GM13977 (cell line): ENCODE measurements at regions not wholly inside any gene's neighbourhood (a gene's known extent, or its start where the extent isn't known, plus 50 kb on each side); places are given as distances from the start of the nearest gene placed in this dataset.
"Not testable (repeated sequence)": the region's sequence is repeated elsewhere in the genome, so short reads cannot be mapped to it uniquely, and the experiment has no call there.

Experiments
- DNase-seq: peaks from one replicate; pipeline ENCODE4 v3.0.0; 2012; ENCODE audit warnings: low spot score
- CTCF ChIP-seq: IDR thresholded peaks from 2 replicates; pipeline ENCODE4 v1.5.1; 2012; ENCODE audit warnings: mild to moderate bottlenecking, control low read depth; ENCODE audit not compliant: insufficient read depth; ENCODE audit errors: extremely low read depth, missing control alignments
- in situ Hi-C: fragments of 300-500 bp; cut with MboI; formaldehyde crosslinking; loops from one replicate; pipeline ENCODE4 v1.12.0; 2022; ENCODE audit warnings: low sequenced_read_pairs, low pct_unique_long_range_greater_than_20kb, mixed read lengths, inconsistent platforms; ENCODE audit not compliant: unreplicated experiment

- no peak for DNase-seq
Observed at GRCh38 chr5:17995997-17996396, 361.7 kb downstream of the TAF11L14 start.

GRCh38 chr5:17999858-18000257 is 365.6 kb downstream of the TAF11L14 start:
- in situ Hi-C loops = no loop called here
- no peak for TF ChIP-seq CTCF
- no peak for DNase-seq

More at GRCh38 chr5:17995997-17996396, 361.7 kb downstream of the TAF11L14 start:
- in situ Hi-C loops = no loop called here
- TF ChIP-seq CTCF = no peak

- in situ Hi-C loops = no loop called here
- no peak for DNase-seq
- TF ChIP-seq CTCF = no peak
Observed at GRCh38 chr5:18000744-18001143, 366.5 kb downstream of the TAF11L14 start.

GRCh38 chr5:18003312-18003711 is 369.1 kb downstream of the TAF11L14 start:
- TF ChIP-seq CTCF = no peak
- in situ Hi-C loops = no loop called here

GRCh38 chr5:18003784-18004183 is 369.5 kb downstream of the TAF11L14 start:
- no peak for TF ChIP-seq CTCF
- in situ Hi-C loops = no loop called here
- DNase-seq = no peak

More at GRCh38 chr5:18003312-18003711, 369.1 kb downstream of the TAF11L14 start:
- DNase-seq = no peak

GRCh38 chr5:18006235-18006634 is 372.0 kb downstream of the TAF11L14 start:
- in situ Hi-C loops, DNase-seq: not testable (repeated sequence)

- no peak for DNase-seq
- in situ Hi-C loops = no loop called here
- TF ChIP-seq CTCF = no peak
Observed at GRCh38 chr5:18008940-18009339, 374.7 kb downstream of the TAF11L14 start.
